Left renal cortex interstitium (tissue), 4 donors: ENCODE measurements at regions not wholly inside any gene's neighbourhood (a gene's known extent, or its start where the extent isn't known, plus 50 kb on each side); places are given as distances from the start of the nearest gene placed in this dataset.

Source experiments
- DNase-seq, 4 donors: peaks; one replicate each; pipeline ENCODE4 v3.0.0-alpha.2; 2013; ENCODE audit warnings: low read depth in 4 of 4, low spot score in 2 of 4, missing footprints in 1 of 4

- DNase-seq: no peak
These were observed 161.3 kb downstream of the GXYLT1 start for GRCh38 chr12:41983394-41983793.

GRCh38 chr12:41981758-41982157 is 162.9 kb downstream of the GXYLT1 start:
- DNase-seq: no peak

- DNase-seq: no peak
These were observed 163.7 kb downstream of the GXYLT1 start for GRCh38 chr12:41981013-41981412.

- DNase-seq: no peak
These were observed 164.3 kb downstream of the GXYLT1 start for GRCh38 chr12:41980390-41980789.

- no peak for DNase-seq
These were observed 165.1 kb downstream of the GXYLT1 start for GRCh38 chr12:41979574-41979973.

- peak in 2 of 4 donors; percentile 34 to 49 for DNase-seq
These were observed 172.1 kb downstream of the GXYLT1 start for GRCh38 chr12:41972598-41972997.

GRCh38 chr12:41972196-41972595 is 172.5 kb downstream of the GXYLT1 start:
- DNase-seq: no peak

GRCh38 chr12:41970744-41971143 is 173.9 kb downstream of the GXYLT1 start:
- no peak for DNase-seq

- no peak for DNase-seq
These were observed 176.1 kb downstream of the GXYLT1 start for GRCh38 chr12:41968599-41968998.

GRCh38 chr12:41967668-41968500 is 176.8 kb downstream of the GXYLT1 start:
- peak in 3 of 4 donors; percentile 28 to 66 (median 52) for DNase-seq

- no peak for DNase-seq
These were observed 177.8 kb downstream of the GXYLT1 start for GRCh38 chr12:41966916-41967315.

GRCh38 chr12:41966001-41966400 is 178.7 kb downstream of the GXYLT1 start:
- DNase-seq: no peak

GRCh38 chr12:41963398-41963797 is 181.3 kb downstream of the GXYLT1 start:
- no peak for DNase-seq

GRCh38 chr12:41962171-41962572 is 182.5 kb downstream of the GXYLT1 start:
- DNase-seq: no peak

GRCh38 chr12:41959271-41959670 is 185.4 kb downstream of the GXYLT1 start:
- no peak for DNase-seq

- DNase-seq: no peak
These were observed 188.3 kb downstream of the GXYLT1 start for GRCh38 chr12:41956353-41956752.

GRCh38 chr12:41950455-41950854 is 194.2 kb downstream of the GXYLT1 start:
- DNase-seq: no peak

GRCh38 chr12:41946106-41946505 is 198.6 kb downstream of the GXYLT1 start:
- DNase-seq: no peak

GRCh38 chr12:41944216-41944615 is 200.5 kb downstream of the GXYLT1 start:
- DNase-seq: no peak

- no peak for DNase-seq
These were observed 201.0 kb downstream of the GXYLT1 start for GRCh38 chr12:41943671-41944070.

- no peak for DNase-seq
These were observed 202.3 kb downstream of the GXYLT1 start for GRCh38 chr12:41942354-41942753.

GRCh38 chr12:41941079-41941478 is 203.6 kb downstream of the GXYLT1 start:
- no peak for DNase-seq

GRCh38 chr12:41940571-41940970 is 204.1 kb downstream of the GXYLT1 start:
- no peak for DNase-seq
